Psoas muscle (tissue), 7 donors: ENCODE measurements at regions not wholly inside any gene's neighbourhood (a gene's known extent, or its start where the extent isn't known, plus 50 kb on each side); places are given as distances from the start of the nearest gene placed in this dataset.

Source experiments
- ATAC-seq, 4 donors: fragments of 200-7000 bp; cut with Tn5 transposase; one replicate each; pipeline ENCODE4 v1.9.1; 2020; ENCODE audit warnings: moderate library complexity in 3 of 4, mild to moderate bottlenecking in 2 of 4
- DNase-seq, 2 donors: peaks; one replicate each; pipeline ENCODE4 v3.0.0-alpha.2; 2020
- H3K27ac ChIP-seq: fragments of 200-600 bp; one replicate; pipeline ENCODE4 v1.8.0; 2022
- H3K27me3 ChIP-seq, 3 donors: fragments of 200-600 bp in 1 of 3; one replicate each; pipeline versions ENCODE4 v1.6.1 to v1.8.0; 2013 to 2022; ENCODE audit warnings: low read length in 2 of 3, mild to moderate bottlenecking in 2 of 3, moderate library complexity in 1 of 3; ENCODE audit not compliant: insufficient read depth in 3 of 3
- H3K36me3 ChIP-seq, 2 donors: fragments of 200-600 bp in 1 of 2; one replicate each; pipeline versions ENCODE4 v1.6.1 to v1.8.0; 2013 to 2022; ENCODE audit warnings: low read depth in 1 of 2, mild to moderate bottlenecking in 1 of 2, moderate library complexity in 1 of 2; ENCODE audit not compliant: insufficient read depth in 1 of 2
- H3K4me1 ChIP-seq: fragments of 200-600 bp; one replicate; pipeline ENCODE4 v1.8.0; 2022
- H3K4me3 ChIP-seq: fragments of 200-600 bp; one replicate; pipeline ENCODE4 v1.8.0; 2022; ENCODE audit warnings: mild to moderate bottlenecking
- H3K9me3 ChIP-seq: fragments of 200-600 bp; one replicate; pipeline ENCODE4 v1.8.0; 2022
- WGBS, 3 donors: extraction: QIAGEN DNeasy Blood & Tissue Kit; methylation state at CpG; one replicate each; pipeline versions ENCODE4 v1.1.6 to v1.1.7; 2013; 5-methylcytosine and 5-hydroxymethylcytosine counted together
- intact Hi-C, 2 donors: fragments of 100-400 bp; cut with DNase I; formaldehyde crosslinking; loops; one replicate each; pipeline versions ENCODE4 v1.11.0 to v1.14.2; 2022
- TF ChIP-seq, protein P1 (sequence below): fragments of 200-600 bp; IDR thresholded peaks from one replicate; pipeline ENCODE4 v1.8.0; 2022; ENCODE audit warnings: antibody characterized with exemption
- donor health status: healthy with polysubstance abuse.
- donor health status: DM: no; HTN: no; CAD: no; lungs with moderate emphysema.
- donor health status: Bipolar disorder and iron deficiency.
- donor health status: healthy.
- donor health status: DM: yes; HTN: yes; CAD: no.
- donor health status: DM: no; HTN: no; CAD: no.
- donor health status: DM: yes; HTN: yes; CAD: no.

DNA sequence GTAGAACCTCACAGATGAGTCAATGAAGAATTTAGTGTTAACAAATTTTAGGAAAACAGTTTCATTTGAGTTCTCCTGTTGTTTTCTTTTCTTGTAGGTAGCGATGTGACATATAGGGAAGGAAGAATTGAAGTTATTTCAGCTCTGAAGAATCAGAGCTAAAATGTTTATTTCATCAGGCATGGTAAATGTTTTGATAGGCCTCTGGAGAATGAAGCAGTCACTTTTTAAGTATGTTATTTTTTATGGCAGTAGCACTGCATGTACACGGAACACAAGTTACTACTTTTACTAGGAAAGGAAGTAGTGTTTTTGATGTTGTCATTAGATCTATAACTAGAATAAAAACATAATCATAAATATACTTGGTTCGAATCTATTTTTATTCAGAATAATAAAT lies 1357.3 kb upstream of the CITED2 start:
- ATAC-seq (no peak), DNase-seq (no peak)
- Histone ChIP-seq H3K36me3 (no peaks in the 10 kb centered on the region), H3K4me1 (no peaks in the 10 kb centered on the region), H3K4me3 (no peak overlapping the region), H3K9me3 (no peaks in the 10 kb centered on the region), H3K27ac (no peak overlapping the region), H3K27me3 (no peaks in the 10 kb centered on the region)
- TF ChIP-seq, protein P1, sequence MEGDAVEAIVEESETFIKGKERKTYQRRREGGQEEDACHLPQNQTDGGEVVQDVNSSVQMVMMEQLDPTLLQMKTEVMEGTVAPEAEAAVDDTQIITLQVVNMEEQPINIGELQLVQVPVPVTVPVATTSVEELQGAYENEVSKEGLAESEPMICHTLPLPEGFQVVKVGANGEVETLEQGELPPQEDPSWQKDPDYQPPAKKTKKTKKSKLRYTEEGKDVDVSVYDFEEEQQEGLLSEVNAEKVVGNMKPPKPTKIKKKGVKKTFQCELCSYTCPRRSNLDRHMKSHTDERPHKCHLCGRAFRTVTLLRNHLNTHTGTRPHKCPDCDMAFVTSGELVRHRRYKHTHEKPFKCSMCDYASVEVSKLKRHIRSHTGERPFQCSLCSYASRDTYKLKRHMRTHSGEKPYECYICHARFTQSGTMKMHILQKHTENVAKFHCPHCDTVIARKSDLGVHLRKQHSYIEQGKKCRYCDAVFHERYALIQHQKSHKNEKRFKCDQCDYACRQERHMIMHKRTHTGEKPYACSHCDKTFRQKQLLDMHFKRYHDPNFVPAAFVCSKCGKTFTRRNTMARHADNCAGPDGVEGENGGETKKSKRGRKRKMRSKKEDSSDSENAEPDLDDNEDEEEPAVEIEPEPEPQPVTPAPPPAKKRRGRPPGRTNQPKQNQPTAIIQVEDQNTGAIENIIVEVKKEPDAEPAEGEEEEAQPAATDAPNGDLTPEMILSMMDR: no peak
- 75 to 80% (median 76%) methylated on average over 3 of the region's 3 CpGs for WGBS, 3 donors
- intact Hi-C loops: no loop called here

DNA sequence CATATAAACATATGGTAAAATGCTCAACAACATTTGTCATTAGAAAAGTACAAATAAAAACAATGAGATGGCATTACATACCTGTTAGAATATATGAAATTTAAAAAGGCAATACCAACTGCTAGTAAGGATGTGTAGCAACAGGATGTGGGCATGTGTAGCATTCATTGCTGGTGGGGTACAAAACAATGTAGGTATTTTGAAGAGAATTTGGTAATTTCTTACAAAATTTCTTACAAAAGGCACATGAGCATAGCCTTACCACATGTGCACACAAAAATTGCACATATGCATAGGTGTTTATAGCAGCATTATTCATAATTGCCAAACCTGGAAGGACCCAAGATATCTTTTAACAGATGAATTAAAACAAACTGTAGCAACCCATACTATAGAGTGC lies 1355.1 kb upstream of the CITED2 start:
- ATAC-seq: no peak
- no peak for DNase-seq
- H3K27me3 ChIP-seq: no peaks in the 10 kb centered on the region

DNA sequence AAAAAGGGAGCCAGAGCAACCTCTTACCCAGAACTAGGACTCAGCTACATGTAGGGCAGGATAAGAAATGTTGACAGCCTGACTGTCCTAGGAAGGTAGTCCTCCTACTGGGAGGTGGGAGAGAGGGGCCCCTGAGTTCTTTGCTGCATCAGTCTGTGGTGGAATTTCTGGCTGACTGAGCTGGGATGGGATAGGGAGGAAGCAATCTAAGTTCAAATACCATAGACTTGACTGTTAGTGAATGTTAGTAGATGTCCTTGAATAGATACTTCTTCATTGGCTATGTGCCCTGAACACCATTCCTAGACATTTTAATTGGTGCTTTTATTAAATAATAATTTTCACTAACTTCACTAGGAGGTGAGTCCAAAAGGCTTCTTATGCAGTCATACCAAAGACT lies 1343.6 kb upstream of the CITED2 start:
- no peak for ATAC-seq
- TF ChIP-seq, protein P1: no peak
- intact Hi-C loops: no loop called here
- no peak overlapping the region for H3K27ac ChIP-seq
- no peaks in the 10 kb centered on the region for H3K9me3 ChIP-seq
- H3K4me3 ChIP-seq: no peak overlapping the region
- no peak for DNase-seq
- H3K27me3 ChIP-seq: no peaks in the 10 kb centered on the region
- H3K4me1 ChIP-seq: no peaks in the 10 kb centered on the region
- H3K36me3 ChIP-seq: no peaks in the 10 kb centered on the region

More for the DNA sequence above, 1355.1 kb upstream of the CITED2 start:
- Histone ChIP-seq H3K36me3 (no peaks in the 10 kb centered on the region), H3K9me3 (no peaks in the 10 kb centered on the region), H3K4me1 (no peaks in the 10 kb centered on the region), H3K27ac (no peak overlapping the region), H3K4me3 (no peak overlapping the region)
- TF ChIP-seq, protein P1: no peak
- intact Hi-C loops: no loop called here

DNA sequence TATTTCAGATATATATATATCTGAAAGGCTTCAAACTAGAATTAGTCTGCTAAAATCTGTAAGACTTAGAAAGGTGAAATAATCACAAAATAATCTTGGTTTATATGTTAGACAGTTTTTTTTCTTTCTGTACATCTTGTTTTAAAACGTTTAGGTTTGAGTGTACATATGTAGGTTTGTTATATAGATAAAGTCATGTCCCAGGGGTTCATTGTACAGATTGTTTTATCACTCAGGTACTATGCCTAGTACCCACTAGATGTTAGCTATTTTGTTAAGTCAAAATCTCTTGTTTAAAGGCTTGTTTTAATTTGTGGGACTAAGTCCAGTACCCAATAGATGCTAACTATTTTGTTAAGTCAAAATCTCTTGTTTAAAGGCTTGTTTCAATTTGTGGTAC lies 1339.0 kb upstream of the CITED2 start:
- TF ChIP-seq, protein P1: no peak
- intact Hi-C loops: no loop called here
- no peaks in the 10 kb centered on the region for H3K36me3 ChIP-seq
- no peaks in the 10 kb centered on the region for H3K9me3 ChIP-seq
- no peaks in the 10 kb centered on the region for H3K4me1 ChIP-seq
- no peaks in the 10 kb centered on the region for H3K27me3 ChIP-seq
- no peak for DNase-seq
- H3K27ac ChIP-seq: no peak overlapping the region
- no peak for ATAC-seq
- WGBS, 3 donors: 51 to 67% (median 64%) methylated on average over 1 of the region's 1 CpG
- no peak overlapping the region for H3K4me3 ChIP-seq

DNA sequence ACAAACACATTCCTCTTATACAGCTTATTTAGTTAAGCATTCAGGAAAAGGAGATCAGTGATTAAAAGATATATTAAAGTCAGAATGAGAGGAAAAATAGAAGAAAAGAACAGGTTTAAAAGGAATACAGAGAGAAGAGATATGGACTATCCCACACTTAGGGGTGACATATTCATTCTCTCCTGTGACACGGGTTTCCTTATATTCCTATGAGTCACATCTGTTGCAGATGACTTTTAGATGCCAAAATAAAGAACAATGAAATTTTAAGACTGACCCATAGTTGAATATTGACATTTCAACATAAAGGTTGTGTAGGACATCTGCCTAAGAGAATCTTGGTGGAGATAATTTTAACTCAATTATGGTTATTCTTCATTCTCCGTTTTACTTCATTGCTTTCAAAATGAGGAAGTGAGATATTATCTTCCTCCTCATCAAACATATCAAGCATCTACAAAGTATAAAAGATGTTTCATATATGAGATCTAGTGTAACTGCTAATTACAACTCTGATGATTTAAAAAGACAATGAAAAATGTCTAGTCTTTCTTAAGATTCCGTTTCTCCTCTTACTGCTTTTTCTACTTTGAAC lies 1336.7 kb upstream of the CITED2 start:
- H3K4me1 ChIP-seq: no peaks in the 10 kb centered on the region
- no peak for DNase-seq
- WGBS, 3 donors: 62 to 72% (median 69%) methylated on average over 3 of the region's 3 CpGs
- ATAC-seq: no peak
- H3K27me3 ChIP-seq: no peaks in the 10 kb centered on the region
- H3K36me3 ChIP-seq: no peaks in the 10 kb centered on the region
- intact Hi-C loops: no loop called here
- H3K4me3 ChIP-seq: no peak overlapping the region
- TF ChIP-seq, protein P1: no peak
- no peaks in the 10 kb centered on the region for H3K9me3 ChIP-seq
- H3K27ac ChIP-seq: no peak overlapping the region
